ENCODE measurements at regions not wholly inside any gene's neighbourhood (a gene's known extent, or its start where the extent isn't known, plus 50 kb on each side); places are given as distances from the start of the nearest gene placed in this dataset.
"Not testable (repeated sequence)": the region's sequence is repeated elsewhere in the genome, so short reads cannot be mapped to it uniquely, and the experiment has no call there.

GRCh38 chr5:91456928-91457680 is 74.0 kb upstream of the ARRDC3 start:
- H4K20me1 ChIP-seq (ENCODE audit: insufficient read depth, low read length) = no peaks in the 10 kb centered on the region
- H3K27ac ChIP-seq (ENCODE audit: low read depth, low read length, poor library complexity, severe bottlenecking) = no peak overlapping the region
- no TSS peak for BruUV-seq (replicated peaks)
- no peaks in the 10 kb centered on the region for H3K79me2 ChIP-seq (ENCODE audit: insufficient read depth, low read depth, low read length)
- intact Hi-C loops (cut with micrococcal nuclease; ENCODE audit: unreplicated experiment) = no loop called here
- H3K9me3 ChIP-seq (ENCODE audit: low read length) = no peaks in the 10 kb centered on the region
- no peak overlapping the region for H3K4me3 ChIP-seq (ENCODE audit: low read depth, low read length, poor library complexity, severe bottlenecking)
- no peaks in the 10 kb centered on the region for H3K4me1 ChIP-seq (ENCODE audit: insufficient read depth, low read length, poor library complexity, severe bottlenecking)
- ChIA-PET POLR2A (interaction anchor here (0.7 kb wide), 1 partner anchor 200 kb away, joined by 3 read pairs; no protein-coding TSS in a partner anchor), CTCF (ENCODE audit: unreplicated experiment) (no interaction called here)
- TF ChIP-seq CTCF (conservative IDR thresholded peaks at IDR 0.05; ENCODE audit: low read length) (no peak), EZH2phosphoT487 (IDR thresholded peaks at IDR 0.05; ENCODE audit: borderline replicate concordance, low read depth, low read length) (no peak)
- no peaks in the 10 kb centered on the region for H3K36me3 ChIP-seq (ENCODE audit: insufficient read depth, low read length)
- no peak overlapping the region for H3K4me2 ChIP-seq (ENCODE audit: low read length)
- no peak for DNase-seq (ENCODE audit: low spot score)
- H3K9me2 ChIP-seq (ENCODE audit: insufficient read depth, low read length) = no peaks in the 10 kb centered on the region
- H2AFZ ChIP-seq (ENCODE audit: low read length) = no peak overlapping the region

GRCh38 chr5:91449083-91449482 is 66.0 kb upstream of the ARRDC3 start:
- Histone ChIP-seq H2AFZ (ENCODE audit: low read length) (no peak overlapping the region), H3K36me3 (ENCODE audit: insufficient read depth, low read length) (no peaks in the 10 kb centered on the region), H3K4me3 (ENCODE audit: low read depth, low read length, poor library complexity, severe bottlenecking) (no peak overlapping the region), H3K79me2 (ENCODE audit: insufficient read depth, low read depth, low read length) (no peaks in the 10 kb centered on the region), H3K9me3 (ENCODE audit: low read length) (no peaks in the 10 kb centered on the region), H3K4me2 (ENCODE audit: low read length) (no peak overlapping the region), H3K4me1 (ENCODE audit: insufficient read depth, low read length, poor library complexity, severe bottlenecking) (no peaks in the 10 kb centered on the region), H3K27ac (ENCODE audit: low read depth, low read length, poor library complexity, severe bottlenecking) (no peak overlapping the region), H3K9me2 (ENCODE audit: insufficient read depth, low read length) (no peaks in the 10 kb centered on the region), H4K20me1 (ENCODE audit: insufficient read depth, low read length) (no peaks in the 10 kb centered on the region)
- TF ChIP-seq CTCF (conservative IDR thresholded peaks at IDR 0.05; ENCODE audit: low read length) (no peak), EZH2phosphoT487 (IDR thresholded peaks at IDR 0.05; ENCODE audit: borderline replicate concordance, low read depth, low read length) (no peak)
- no TSS peak for BruUV-seq (replicated peaks)
- CTCF ChIA-PET (ENCODE audit: unreplicated experiment) = no interaction called here
- POLR2A ChIA-PET = interaction anchor here (0.6 kb wide), 1 partner anchor 37 kb away, joined by 3 read pairs; no protein-coding TSS in a partner anchor
- intact Hi-C loops (cut with micrococcal nuclease; ENCODE audit: unreplicated experiment) = no loop called here
- DNase-seq (ENCODE audit: low spot score) = no peak

GRCh38 chr5:91448079-91448478 is 65.0 kb upstream of the ARRDC3 start:
- intact Hi-C loops (cut with micrococcal nuclease; ENCODE audit: unreplicated experiment); H3K4me1 ChIP-seq (ENCODE audit: insufficient read depth, low read length, poor library complexity, severe bottlenecking); H3K4me3 ChIP-seq (ENCODE audit: low read depth, low read length, poor library complexity, severe bottlenecking); H3K36me3 ChIP-seq (ENCODE audit: insufficient read depth, low read length); POLR2A ChIA-PET; H3K27ac ChIP-seq (ENCODE audit: low read depth, low read length, poor library complexity, severe bottlenecking); DNase-seq (ENCODE audit: low spot score); H3K4me2 ChIP-seq (ENCODE audit: low read length); CTCF ChIA-PET (ENCODE audit: unreplicated experiment); H3K9me3 ChIP-seq (ENCODE audit: low read length); H3K9me2 ChIP-seq (ENCODE audit: insufficient read depth, low read length); H4K20me1 ChIP-seq (ENCODE audit: insufficient read depth, low read length); BruUV-seq (replicated peaks); H2AFZ ChIP-seq (ENCODE audit: low read length); H3K79me2 ChIP-seq (ENCODE audit: insufficient read depth, low read depth, low read length): not testable (repeated sequence)

- CTCF ChIA-PET (ENCODE audit: unreplicated experiment); BruUV-seq (replicated peaks); H2AFZ ChIP-seq (ENCODE audit: low read length); H3K27ac ChIP-seq (ENCODE audit: low read depth, low read length, poor library complexity, severe bottlenecking); H3K4me1 ChIP-seq (ENCODE audit: insufficient read depth, low read length, poor library complexity, severe bottlenecking); H3K79me2 ChIP-seq (ENCODE audit: insufficient read depth, low read depth, low read length); H3K9me3 ChIP-seq (ENCODE audit: low read length); DNase-seq (ENCODE audit: low spot score); H4K20me1 ChIP-seq (ENCODE audit: insufficient read depth, low read length); H3K4me2 ChIP-seq (ENCODE audit: low read length); intact Hi-C loops (cut with micrococcal nuclease; ENCODE audit: unreplicated experiment); H3K9me2 ChIP-seq (ENCODE audit: insufficient read depth, low read length); H3K4me3 ChIP-seq (ENCODE audit: low read depth, low read length, poor library complexity, severe bottlenecking); H3K36me3 ChIP-seq (ENCODE audit: insufficient read depth, low read length); POLR2A ChIA-PET: not testable (repeated sequence)
These were observed 63.8 kb upstream of the ARRDC3 start for GRCh38 chr5:91446880-91447279.

Data from OCI-LY7 (cell line).